ENCODE measurements at regions not wholly inside any gene's neighbourhood (a gene's known extent, or its start where the extent isn't known, plus 50 kb on each side); places are given as distances from the start of the nearest gene placed in this dataset.

DNA sequence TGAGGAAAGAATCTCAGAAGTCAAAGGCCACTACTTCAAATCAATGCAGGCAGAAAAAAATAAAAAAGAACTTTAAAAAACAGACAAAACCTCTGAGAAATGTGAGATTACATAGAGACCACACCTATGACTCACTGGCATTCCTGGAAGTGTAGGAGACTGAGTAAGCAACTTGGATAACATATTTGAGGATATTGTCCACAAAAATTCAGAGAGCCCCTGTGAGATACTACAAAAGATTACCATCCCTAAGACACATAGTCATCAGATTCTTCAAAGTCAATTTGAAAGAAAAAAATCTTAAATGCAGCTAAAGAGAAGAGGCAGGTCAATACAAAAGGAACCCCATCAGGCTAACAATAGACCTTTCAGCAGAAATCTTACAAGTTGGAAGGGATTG lies 887.3 kb downstream of the NTRK3 start:
- no peak for TF ChIP-seq EP300 (IDR thresholded peaks at IDR 0.05)
- TF ChIP-seq, protein P1, sequence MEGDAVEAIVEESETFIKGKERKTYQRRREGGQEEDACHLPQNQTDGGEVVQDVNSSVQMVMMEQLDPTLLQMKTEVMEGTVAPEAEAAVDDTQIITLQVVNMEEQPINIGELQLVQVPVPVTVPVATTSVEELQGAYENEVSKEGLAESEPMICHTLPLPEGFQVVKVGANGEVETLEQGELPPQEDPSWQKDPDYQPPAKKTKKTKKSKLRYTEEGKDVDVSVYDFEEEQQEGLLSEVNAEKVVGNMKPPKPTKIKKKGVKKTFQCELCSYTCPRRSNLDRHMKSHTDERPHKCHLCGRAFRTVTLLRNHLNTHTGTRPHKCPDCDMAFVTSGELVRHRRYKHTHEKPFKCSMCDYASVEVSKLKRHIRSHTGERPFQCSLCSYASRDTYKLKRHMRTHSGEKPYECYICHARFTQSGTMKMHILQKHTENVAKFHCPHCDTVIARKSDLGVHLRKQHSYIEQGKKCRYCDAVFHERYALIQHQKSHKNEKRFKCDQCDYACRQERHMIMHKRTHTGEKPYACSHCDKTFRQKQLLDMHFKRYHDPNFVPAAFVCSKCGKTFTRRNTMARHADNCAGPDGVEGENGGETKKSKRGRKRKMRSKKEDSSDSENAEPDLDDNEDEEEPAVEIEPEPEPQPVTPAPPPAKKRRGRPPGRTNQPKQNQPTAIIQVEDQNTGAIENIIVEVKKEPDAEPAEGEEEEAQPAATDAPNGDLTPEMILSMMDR (IDR thresholded peaks at IDR 0.05): no peak
